ENCODE measurements at regions not wholly inside any gene's neighbourhood (a gene's known extent, or its start where the extent isn't known, plus 50 kb on each side); places are given as distances from the start of the nearest gene placed in this dataset.

GRCh38 chr22:49039625-49040024 is 788.0 kb downstream of the BRD1 start:
- Histone ChIP-seq H3K9ac (ENCODE audit: low read length) (no peak overlapping the region), H4K20me1 (ENCODE audit: control insufficient read depth, insufficient read depth, low read length, poor library complexity, severe bottlenecking) (no peaks in the 10 kb centered on the region), H3K4me1 (ENCODE audit: control insufficient read depth in 2 of 2, insufficient read depth in 2 of 2, low read length in 2 of 2) (no peaks in the 10 kb centered on the region), H2AFZ (ENCODE audit: insufficient read depth, low read depth, low read length, poor library complexity, severe bottlenecking) (no peak overlapping the region), H3K27ac (ENCODE audit: low read length in 2 of 2) (no peak overlapping the region), H3K27me3 (replicated peaks in 1 of 4; ENCODE audit: control extremely low read depth in 1 of 4, control insufficient read depth in 3 of 4, insufficient read depth in 4 of 4, low read length in 3 of 4) (no peaks in the 10 kb centered on the region), H3K36me3 (replicated peaks in 1 of 2; ENCODE audit: control extremely low read depth in 1 of 2, control insufficient read depth in 1 of 2, extremely low read depth in 1 of 2, insufficient read depth in 2 of 2, low read length in 1 of 2) (no peaks in the 10 kb centered on the region), H3K79me2 (ENCODE audit: control insufficient read depth, insufficient read depth, low read length) (no peaks in the 10 kb centered on the region), H3K4me3 (ENCODE audit: control extremely low read depth in 1 of 5, extremely low read depth in 1 of 5, insufficient read depth in 1 of 5, low read depth in 2 of 5, low read length in 4 of 5) (no peak overlapping the region), H3K9me3 (ENCODE audit: control extremely low read depth in 1 of 3, control insufficient read depth in 2 of 3, insufficient read depth in 1 of 3, low read length in 2 of 3) (peaks cover 0 to 16% (median 0%) of the 10 kb centered on the region in 3 donors), H3K4me2 (replicated peaks; ENCODE audit: low read depth, low read length, poor library complexity, severe bottlenecking) (no peak overlapping the region)
- POLR2A ChIA-PET: no interaction called here
- H3K4me3 Mint-ChIP-seq: no peak overlapping the region
- H3K27me3 Mint-ChIP-seq: no peaks in the 10 kb centered on the region
- intact Hi-C loops (cut with micrococcal nuclease): no loop called here
- ATAC-seq (ENCODE audit: low read depth): no peak
- DNase-seq: no peak
- CTCF ChIA-PET: no interaction called here
- no peak overlapping the region for H3K27ac Mint-ChIP-seq
- 79% methylated on average over 5 of the region's 7 CpGs for WGBS (ENCODE audit: insufficient coverage)
- H3K9me3 Mint-ChIP-seq (ENCODE audit: insufficient read depth): no peaks in the 10 kb centered on the region
- TF ChIP-seq CTCF (IDR thresholded peaks at IDR 0.05) (no peak), EZH2 (IDR thresholded peaks at IDR 0.05; ENCODE audit: borderline replicate concordance, insufficient read depth, low read depth, low read length, poor library complexity, severe bottlenecking) (no peak)
- no peaks in the 10 kb centered on the region for H3K4me1 Mint-ChIP-seq

- no peaks in the 10 kb centered on the region for H3K4me1 Mint-ChIP-seq
- no peaks in the 10 kb centered on the region for H3K79me2 ChIP-seq (ENCODE audit: control insufficient read depth, insufficient read depth, low read length)
- intact Hi-C loops (cut with micrococcal nuclease): no loop called here
- H3K27ac ChIP-seq (ENCODE audit: low read length in 2 of 2): no peak overlapping the region
- H2AFZ ChIP-seq (ENCODE audit: insufficient read depth, low read depth, low read length, poor library complexity, severe bottlenecking): no peak overlapping the region
- 93% methylated on average over 13 of the region's 14 CpGs for WGBS (ENCODE audit: insufficient coverage)
- H3K27me3 Mint-ChIP-seq: no peaks in the 10 kb centered on the region
- CTCF ChIA-PET: no interaction called here
- POLR2A ChIA-PET: no interaction called here
- no peaks in the 10 kb centered on the region for H4K20me1 ChIP-seq (ENCODE audit: control insufficient read depth, insufficient read depth, low read length, poor library complexity, severe bottlenecking)
- H3K9me3 Mint-ChIP-seq (ENCODE audit: insufficient read depth): no peaks in the 10 kb centered on the region
- TF ChIP-seq EZH2 (IDR thresholded peaks at IDR 0.05; ENCODE audit: borderline replicate concordance, insufficient read depth, low read depth, low read length, poor library complexity, severe bottlenecking) (no peak), CTCF (IDR thresholded peaks at IDR 0.05) (no peak)
- peaks cover 0 to 16% (median 0%) of the 10 kb centered on the region in 3 donors for H3K9me3 ChIP-seq (ENCODE audit: control extremely low read depth in 1 of 3, control insufficient read depth in 2 of 3, insufficient read depth in 1 of 3, low read length in 2 of 3)
- no peak overlapping the region for H3K4me3 ChIP-seq (ENCODE audit: control extremely low read depth in 1 of 5, extremely low read depth in 1 of 5, insufficient read depth in 1 of 5, low read depth in 2 of 5, low read length in 4 of 5)
- H3K9ac ChIP-seq (ENCODE audit: low read length): no peak overlapping the region
- H3K4me3 Mint-ChIP-seq: no peak overlapping the region
- H3K36me3 ChIP-seq (replicated peaks in 1 of 2; ENCODE audit: control extremely low read depth in 1 of 2, control insufficient read depth in 1 of 2, extremely low read depth in 1 of 2, insufficient read depth in 2 of 2, low read length in 1 of 2): no peaks in the 10 kb centered on the region
- no peak overlapping the region for H3K4me2 ChIP-seq (replicated peaks; ENCODE audit: low read depth, low read length, poor library complexity, severe bottlenecking)
- no peaks in the 10 kb centered on the region for H3K27me3 ChIP-seq (replicated peaks in 1 of 4; ENCODE audit: control extremely low read depth in 1 of 4, control insufficient read depth in 3 of 4, insufficient read depth in 4 of 4, low read length in 3 of 4)
- no peak for ATAC-seq (ENCODE audit: low read depth)
- H3K27ac Mint-ChIP-seq: no peak overlapping the region
- DNase-seq: no peak
- no peaks in the 10 kb centered on the region for H3K4me1 ChIP-seq (ENCODE audit: control insufficient read depth in 2 of 2, insufficient read depth in 2 of 2, low read length in 2 of 2)
Measured at GRCh38 chr22:49037701-49038245, 789.9 kb downstream of the BRD1 start.
